ENCODE measurements at regions not wholly inside any gene's neighbourhood (a gene's known extent, or its start where the extent isn't known, plus 50 kb on each side); places are given as distances from the start of the nearest gene placed in this dataset.

GRCh38 chr2:181354626-181355025 lies 102.6 kb upstream of the ITGA4 start:
- no peak for DNase-seq
- Histone ChIP-seq H3K4me3 (no peak overlapping the region), H3K36me3 (no peaks in the 10 kb centered on the region), H3K9me3 (no peaks in the 10 kb centered on the region), H3K27me3 (no peaks in the 10 kb centered on the region), H3K27ac (no peak overlapping the region), H3K4me1 (no peaks in the 10 kb centered on the region)
- WGBS, 2 donors (ENCODE audit: low coverage in 1 of 2), result 90 to 92% methylated on average over 3 of the region's 3 CpGs
- in situ Hi-C loops (cut with MboI; ENCODE audit: low pct_ligation_motif_present in 1 of 4, low pct_unique_long_range_greater_than_20kb in 1 of 4, low sequenced_read_pairs in 3 of 4), result no loop called here
- no peak for TF ChIP-seq CTCF (IDR thresholded peaks at IDR 0.05)
- TF ChIP-seq EP300 (IDR thresholded peaks at IDR 0.05; ENCODE audit: low read depth), result no peak
- TF ChIP-seq POLR2A (IDR thresholded peaks at IDR 0.05), result no peak
- TF ChIP-seq POLR2AphosphoS5 (IDR thresholded peaks at IDR 0.05), result no peak
- intact Hi-C loops (cut with DNase I; ENCODE audit: low total_unique reads), result no loop called here

- intact Hi-C loops (cut with DNase I; ENCODE audit: low total_unique reads), result no loop called here
- H3K4me3 ChIP-seq, result no peak overlapping the region
- TF ChIP-seq EP300 (IDR thresholded peaks at IDR 0.05; ENCODE audit: low read depth) (no peak), CTCF (IDR thresholded peaks at IDR 0.05) (no peak), POLR2AphosphoS5 (IDR thresholded peaks at IDR 0.05) (no peak), POLR2A (IDR thresholded peaks at IDR 0.05) (no peak)
- no peaks in the 10 kb centered on the region for H3K9me3 ChIP-seq
- no peaks in the 10 kb centered on the region for H3K27me3 ChIP-seq
- in situ Hi-C loops (cut with MboI; ENCODE audit: low pct_ligation_motif_present in 1 of 4, low pct_unique_long_range_greater_than_20kb in 1 of 4, low sequenced_read_pairs in 3 of 4), result no loop called here
- no peaks in the 10 kb centered on the region for H3K4me1 ChIP-seq
- no peak overlapping the region for H3K27ac ChIP-seq
- no peak for DNase-seq
- WGBS, 2 donors (ENCODE audit: low coverage in 1 of 2), result 78 to 86% methylated on average over 1 of the region's 1 CpG
- H3K36me3 ChIP-seq, result no peaks in the 10 kb centered on the region
Observed at GRCh38 chr2:181356526-181357130, 100.6 kb upstream of the ITGA4 start.

GRCh38 chr2:181357979-181358378 lies 99.2 kb upstream of the ITGA4 start:
- Histone ChIP-seq H3K36me3 (no peaks in the 10 kb centered on the region), H3K4me1 (no peaks in the 10 kb centered on the region), H3K4me3 (no peak overlapping the region), H3K27me3 (no peaks in the 10 kb centered on the region), H3K9me3 (no peaks in the 10 kb centered on the region), H3K27ac (no peak overlapping the region)
- TF ChIP-seq CTCF (IDR thresholded peaks at IDR 0.05) (no peak), POLR2AphosphoS5 (IDR thresholded peaks at IDR 0.05) (no peak), EP300 (IDR thresholded peaks at IDR 0.05; ENCODE audit: low read depth) (no peak), POLR2A (IDR thresholded peaks at IDR 0.05) (no peak)
- no peak for DNase-seq
- intact Hi-C loops (cut with DNase I; ENCODE audit: low total_unique reads), result no loop called here
- in situ Hi-C loops (cut with MboI; ENCODE audit: low pct_ligation_motif_present in 1 of 4, low pct_unique_long_range_greater_than_20kb in 1 of 4, low sequenced_read_pairs in 3 of 4), result no loop called here

- Histone ChIP-seq H3K4me3 (no peak overlapping the region), H3K9me3 (no peaks in the 10 kb centered on the region), H3K27me3 (no peaks in the 10 kb centered on the region), H3K27ac (no peak overlapping the region), H3K4me1 (no peaks in the 10 kb centered on the region), H3K36me3 (no peaks in the 10 kb centered on the region)
- TF ChIP-seq CTCF (IDR thresholded peaks at IDR 0.05), result no peak
- no peak for TF ChIP-seq POLR2A (IDR thresholded peaks at IDR 0.05)
- no peak for TF ChIP-seq POLR2AphosphoS5 (IDR thresholded peaks at IDR 0.05)
- TF ChIP-seq EP300 (IDR thresholded peaks at IDR 0.05; ENCODE audit: low read depth), result no peak
- 90 to 93% methylated on average over 3 of the region's 3 CpGs for WGBS, 2 donors (ENCODE audit: low coverage in 1 of 2)
- intact Hi-C loops (cut with DNase I; ENCODE audit: low total_unique reads), result no loop called here
- no peak for DNase-seq
- in situ Hi-C loops (cut with MboI; ENCODE audit: low pct_ligation_motif_present in 1 of 4, low pct_unique_long_range_greater_than_20kb in 1 of 4, low sequenced_read_pairs in 3 of 4), result no loop called here
Observed at GRCh38 chr2:181362561-181362960, 94.6 kb upstream of the ITGA4 start.
